CD4-positive, alpha-beta T cell (primary cell): ENCODE measurements at regions not wholly inside any gene's neighbourhood (a gene's known extent, or its start where the extent isn't known, plus 50 kb on each side); places are given as distances from the start of the nearest gene placed in this dataset.

Experiments used
- ATAC-seq: fragments of 200-7000 bp; cut with Tn5 transposase; one replicate; pipeline ENCODE4 v1.10.0; 2022; ENCODE audit warnings: mild to moderate bottlenecking; ENCODE audit not compliant: poor library complexity
- CTCF ChIA-PET: fragments of 350-600 bp; sonication (Branson Sonifier 250); formaldehyde crosslinking; loops from one replicate; lab custom pipeline; 2021; ENCODE audit warnings: antibody characterized with exemption, inconsistent platforms; lab: Charles Lee
- POLR2A ChIA-PET: fragments of 350-600 bp; sonication (Branson Sonifier 250); formaldehyde crosslinking; loops from one replicate; lab custom pipeline; 2021; ENCODE audit warnings: antibody characterized with exemption, inconsistent platforms; lab: Charles Lee
- DNase-seq, 14 experiments: peaks; one replicate each; pipeline ENCODE4 v3.0.0-alpha.2; 2013 to 2020; ENCODE audit warnings: mixed read lengths in 2 of 14
- H3K27ac ChIP-seq, 2 donors: one replicate each; pipeline versions ENCODE4 v1.5.1 to v1.7.0; 2013; ENCODE audit warnings: low read length in 2 of 2, low read depth in 1 of 2, mild to moderate bottlenecking in 1 of 2
- H3K27me3 ChIP-seq, 2 experiments: 1 replicate in 1 of 2; 2 replicates in 1 of 2; pipeline versions ENCODE4 v1.6.1 to v1.7.0; 2013; ENCODE audit warnings: low read length in 2 of 2, control low read depth in 1 of 2, mild to moderate bottlenecking in 1 of 2, moderate library complexity in 1 of 2; ENCODE audit not compliant: insufficient read depth in 2 of 2, control insufficient read depth in 1 of 2
- H3K36me3 ChIP-seq: one replicate; pipeline ENCODE4 v1.6.1; 2013; ENCODE audit warnings: low read length, control low read depth; ENCODE audit not compliant: insufficient read depth
- H3K4me1 ChIP-seq: one replicate; pipeline ENCODE4 v1.6.1; 2013; ENCODE audit warnings: low read length, control low read depth; ENCODE audit not compliant: insufficient read depth
- H3K4me3 ChIP-seq: one replicate; pipeline ENCODE4 v1.5.1; 2013; ENCODE audit warnings: mild to moderate bottlenecking, low read length, moderate library complexity
- H3K9me3 ChIP-seq, 2 experiments: 1 replicate in 1 of 2; 2 replicates in 1 of 2; pipeline versions ENCODE4 v1.6.1 to v1.7.0; 2013; ENCODE audit warnings: low read length in 2 of 2, mild to moderate bottlenecking in 2 of 2, control low read depth in 1 of 2, moderate library complexity in 1 of 2; ENCODE audit not compliant: control insufficient read depth in 1 of 2, insufficient read depth in 1 of 2
- H3K27ac Mint-ChIP-seq: one replicate; pipeline ENCODE4 v1.8.0; 2020; ENCODE audit warnings: mixed read lengths
- H3K27me3 Mint-ChIP-seq: one replicate; pipeline ENCODE4 v1.8.0; 2021; ENCODE audit warnings: mixed read lengths
- H3K36me3 Mint-ChIP-seq: one replicate; pipeline ENCODE4 v1.8.0; 2021; ENCODE audit warnings: low read depth, mixed read lengths
- H3K4me1 Mint-ChIP-seq: one replicate; pipeline ENCODE4 v1.8.0; 2021; ENCODE audit warnings: low read depth, mixed read lengths
- H3K4me3 Mint-ChIP-seq: one replicate; pipeline ENCODE4 v1.8.0; 2020; ENCODE audit warnings: mild to moderate bottlenecking, mixed read lengths
- H3K9me3 Mint-ChIP-seq: one replicate; pipeline ENCODE4 v1.8.0; 2020; ENCODE audit warnings: mixed read lengths
- CTCF ChIP-seq: fragments of 200-600 bp; IDR thresholded peaks from one replicate; pipeline ENCODE4 v1.8.0; 2022; ENCODE audit warnings: antibody characterized with exemption, mild to moderate bottlenecking
- intact Hi-C, 2 experiments: fragments of 100-400 bp; cut with DNase I in 1 of 2; cut with micrococcal nuclease in 1 of 2; formaldehyde crosslinking; loops; one replicate each; pipeline versions ENCODE4 v1.15.1 to v1.9.0; 2023 to 2025; cut with DNase I, micrococcal nuclease

GRCh38 chr22:27372969-27373670 lies 428.4 kb downstream of the MN1 start:
- intact Hi-C loops, result no loop called here
- H3K36me3 Mint-ChIP-seq, result no peaks in the 10 kb centered on the region
- peaks cover 23% of the 10 kb centered on the region for H3K27me3 Mint-ChIP-seq
- TF ChIP-seq CTCF, result no peak
- DNase-seq, result no peak
- ChIA-PET POLR2A (no interaction called here), CTCF (no interaction called here)
- no peak overlapping the region for H3K4me3 Mint-ChIP-seq
- no peak overlapping the region for H3K27ac Mint-ChIP-seq
- Histone ChIP-seq H3K36me3 (no peaks in the 10 kb centered on the region), H3K27me3 (peaks cover 10 to 21% of the 10 kb centered on the region in 2 experiments), H3K4me3 (no peak overlapping the region), H3K4me1 (no peaks in the 10 kb centered on the region), H3K27ac (no peak overlapping the region), H3K9me3 (no peaks in the 10 kb centered on the region)
- ATAC-seq, result no peak
- no peaks in the 10 kb centered on the region for H3K9me3 Mint-ChIP-seq
- no peaks in the 10 kb centered on the region for H3K4me1 Mint-ChIP-seq

- H3K4me3 ChIP-seq, result no peak overlapping the region
- no peaks in the 10 kb centered on the region for H3K36me3 Mint-ChIP-seq
- H3K9me3 Mint-ChIP-seq, result no peaks in the 10 kb centered on the region
- POLR2A ChIA-PET, result no interaction called here
- no peak overlapping the region for H3K27ac Mint-ChIP-seq
- no peak overlapping the region for H3K4me3 Mint-ChIP-seq
- H3K4me1 Mint-ChIP-seq, result no peaks in the 10 kb centered on the region
- H3K27ac ChIP-seq, result no peak overlapping the region
- H3K27me3 Mint-ChIP-seq, result peaks cover 11% of the 10 kb centered on the region
- no peaks in the 10 kb centered on the region for H3K36me3 ChIP-seq
- TF ChIP-seq CTCF, result no peak
- ATAC-seq, result no peak
- H3K4me1 ChIP-seq, result no peaks in the 10 kb centered on the region
- CTCF ChIA-PET, result no interaction called here
- H3K27me3 ChIP-seq, result no peaks in the 10 kb centered on the region
- intact Hi-C loops, result no loop called here
- H3K9me3 ChIP-seq, result peaks cover 0 to 4% of the 10 kb centered on the region in 2 experiments
- no peak for DNase-seq
Measured at GRCh38 chr22:27377501-27378295, 423.9 kb downstream of the MN1 start.

- TF ChIP-seq CTCF, result no peak
- Mint-ChIP-seq H3K36me3 (no peaks in the 10 kb centered on the region), H3K27me3 (peaks cover 16% of the 10 kb centered on the region), H3K4me1 (no peaks in the 10 kb centered on the region), H3K4me3 (no peak overlapping the region), H3K27ac (no peak overlapping the region), H3K9me3 (no peaks in the 10 kb centered on the region)
- H3K36me3 ChIP-seq, result no peaks in the 10 kb centered on the region
- H3K27me3 ChIP-seq, result no peaks in the 10 kb centered on the region
- ChIA-PET POLR2A (no interaction called here), CTCF (no interaction called here)
- peaks cover 0 to 4% of the 10 kb centered on the region in 2 experiments for H3K9me3 ChIP-seq
- intact Hi-C loops, result no loop called here
- H3K4me3 ChIP-seq, result no peak overlapping the region
- no peak overlapping the region for H3K27ac ChIP-seq
- DNase-seq, result no peak
- no peak for ATAC-seq
- no peaks in the 10 kb centered on the region for H3K4me1 ChIP-seq
Measured at GRCh38 chr22:27378311-27378800, 423.2 kb downstream of the MN1 start.
